Hematopoietic multipotent progenitor cell treated with erythropoietin and hydrocortisone succinate and interleukin-3 and kit ligand, for 4 days (in vitro differentiated cells): ENCODE measurements at regions not wholly inside any gene's neighbourhood (a gene's known extent, or its start where the extent isn't known, plus 50 kb on each side); places are given as distances from the start of the nearest gene placed in this dataset.

Source experiments
- DNase-seq: peaks from one replicate; pipeline ENCODE4 v3.0.0-alpha.2; 2015

DNA sequence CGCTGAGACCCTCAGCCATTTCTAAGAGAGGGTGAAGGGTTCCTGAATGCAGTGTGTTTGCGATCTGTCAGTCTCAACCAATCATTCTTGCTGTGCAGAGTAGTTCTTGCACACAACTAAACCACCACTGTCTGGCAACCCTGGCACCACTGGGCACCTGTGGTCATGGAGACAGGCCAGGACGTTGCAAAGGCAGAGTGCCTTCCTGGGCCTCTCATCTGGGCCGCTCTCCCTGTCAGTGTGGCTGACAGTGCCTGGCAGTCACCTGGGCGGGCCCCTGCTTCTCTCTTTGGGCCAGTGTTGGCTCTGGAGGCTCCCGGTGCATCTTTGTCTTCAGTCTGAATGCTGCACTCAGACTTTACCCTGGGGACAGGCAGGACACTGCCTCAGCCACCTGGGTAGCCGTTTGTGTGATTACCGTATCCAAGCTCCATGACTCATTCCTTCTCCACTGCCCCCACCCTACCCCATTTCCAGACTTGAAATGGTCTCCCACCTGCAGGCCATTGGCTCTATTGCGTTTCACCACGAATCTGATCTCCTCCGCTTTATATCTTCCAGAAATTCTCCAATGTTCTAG is 104.6 kb upstream of the KLF13 start:
- DNase-seq = no peak

DNA sequence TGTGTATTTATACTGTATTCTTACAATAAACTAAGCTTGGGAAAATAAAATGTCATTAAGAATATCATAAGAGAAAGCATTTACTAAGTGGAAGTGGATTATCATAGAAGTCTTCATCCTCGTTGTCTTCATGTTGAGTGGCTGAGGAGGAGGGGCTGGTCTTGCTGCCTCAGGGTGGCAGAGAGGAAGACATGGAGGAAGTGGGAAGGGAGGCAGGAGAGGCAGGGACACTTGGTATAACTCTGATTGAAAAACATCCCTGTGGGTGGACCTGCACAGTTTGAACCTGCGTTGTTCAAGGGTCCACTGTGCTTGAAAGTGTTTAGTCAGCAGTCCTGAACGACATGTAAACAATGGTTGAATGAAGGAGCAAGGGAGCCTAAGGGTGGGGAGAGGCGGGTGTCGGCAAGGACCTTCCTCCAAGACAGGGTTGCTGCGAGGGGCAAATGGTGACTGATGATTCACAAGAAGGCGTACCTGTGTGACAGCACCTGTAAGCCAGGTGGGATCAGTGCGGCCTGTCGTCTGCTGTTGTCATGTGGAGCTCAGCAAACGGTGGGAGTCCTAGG is 103.8 kb upstream of the KLF13 start:
- no peak for DNase-seq

DNA sequence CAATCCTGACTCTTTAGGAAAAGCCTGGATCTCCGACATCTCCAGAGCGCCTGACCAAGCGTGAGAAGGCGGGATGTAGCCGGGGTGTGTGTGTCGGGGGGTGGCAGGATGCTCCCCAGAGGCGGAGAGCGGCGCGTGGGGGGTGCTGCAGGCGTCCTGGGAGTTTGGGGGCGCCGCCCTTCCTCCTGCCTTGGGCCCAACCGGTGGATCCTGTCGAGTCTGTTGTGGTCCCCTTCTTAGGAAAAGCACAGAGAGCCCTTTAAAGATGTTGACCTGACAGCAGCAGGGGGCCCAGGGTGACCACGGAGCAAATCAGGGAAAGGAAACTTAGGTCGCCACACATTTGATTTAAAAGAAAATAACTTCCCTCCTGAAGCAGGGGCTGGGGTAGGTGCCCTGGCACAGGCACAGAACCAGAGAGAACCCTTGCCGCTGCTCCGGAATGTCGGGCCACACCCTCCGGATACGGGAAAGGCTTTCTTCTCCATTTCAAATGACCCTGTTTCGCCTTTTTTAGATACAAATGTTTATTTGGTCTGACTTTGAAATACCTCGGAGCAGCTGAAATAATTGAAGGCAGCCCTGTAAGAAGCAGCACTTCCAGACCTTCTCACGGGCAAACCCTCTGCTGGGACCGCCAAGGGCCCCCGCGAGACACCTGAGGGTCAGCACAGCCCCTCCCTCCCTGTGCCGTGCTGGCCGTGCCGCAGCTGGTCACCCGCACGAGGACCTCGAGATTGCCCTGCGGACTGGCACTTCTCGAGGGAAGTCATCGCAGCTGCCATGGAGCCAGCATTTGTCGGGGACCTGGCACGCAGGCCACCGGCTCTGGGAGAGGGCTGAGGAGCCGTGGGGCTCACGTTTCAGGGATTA is 102.9 kb upstream of the KLF13 start:
- no peak for DNase-seq

DNA sequence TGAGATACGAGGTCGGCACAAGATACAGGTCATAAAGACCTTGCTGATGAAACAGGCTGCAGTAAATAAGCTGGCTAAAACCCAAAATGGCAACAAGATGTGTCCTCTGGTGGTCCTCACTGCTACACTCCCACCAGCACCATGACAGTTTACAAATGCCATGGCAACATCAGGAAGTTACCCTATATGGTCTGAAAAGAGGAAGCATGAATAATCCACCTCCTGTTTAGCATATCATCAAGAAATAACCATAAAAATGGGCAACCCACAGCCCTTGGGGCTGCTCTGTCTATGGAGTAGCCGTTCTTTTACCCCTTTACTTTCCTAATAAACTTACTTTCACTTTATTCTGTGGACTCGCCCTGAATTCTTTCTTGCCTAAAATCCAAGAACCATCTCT is 102.0 kb upstream of the KLF13 start:
- DNase-seq = peak; percentile 49

DNA sequence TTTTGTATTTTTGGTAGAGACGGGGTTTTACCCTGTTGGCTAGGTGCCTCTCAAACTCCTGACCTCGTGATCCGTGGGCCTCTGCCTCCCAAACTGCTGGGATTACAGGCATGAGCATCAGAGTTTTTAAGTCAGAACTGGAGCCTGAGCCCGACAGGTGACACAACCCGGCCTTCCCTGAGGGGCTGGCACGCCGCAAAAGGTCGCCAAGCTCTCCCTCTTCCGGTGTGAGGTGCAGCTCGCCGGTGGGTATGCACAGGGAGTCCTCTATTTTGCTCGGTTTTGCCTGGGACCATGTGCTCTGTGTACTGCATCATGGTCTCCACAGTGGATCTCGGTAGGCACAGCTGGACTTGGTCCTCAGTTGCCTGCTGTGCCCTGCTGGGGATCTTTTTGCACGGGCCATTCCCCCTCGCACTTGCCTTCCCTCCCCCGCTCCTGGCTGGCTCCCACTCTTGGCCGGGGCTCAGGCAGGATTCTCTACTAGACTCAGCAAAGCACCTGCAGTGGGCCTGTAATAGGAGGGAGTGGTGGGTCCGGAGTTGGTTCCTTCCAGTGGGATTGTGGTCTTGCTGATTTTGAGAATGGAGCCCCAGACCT is 101.2 kb upstream of the KLF13 start:
- DNase-seq = no peak

DNA sequence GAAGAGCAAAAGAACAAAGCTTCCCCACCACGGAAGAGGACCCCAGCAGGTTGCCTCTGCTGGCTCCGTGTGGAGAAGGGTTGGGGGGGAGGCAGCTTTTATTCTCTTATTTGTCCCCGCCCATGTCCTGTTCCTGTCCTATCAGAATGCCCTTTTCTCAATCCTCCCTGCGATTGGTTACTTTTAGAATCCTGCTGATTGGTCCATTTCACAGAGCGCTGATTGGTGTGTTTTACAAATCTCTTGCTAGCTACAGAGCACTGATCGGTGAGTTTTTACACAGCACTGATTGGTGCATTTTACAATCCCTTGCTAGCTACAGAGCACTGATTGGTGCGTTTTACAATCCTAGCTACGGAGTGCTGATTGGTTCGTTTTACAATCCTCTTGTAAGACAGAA is 100.6 kb upstream of the KLF13 start:
- DNase-seq = no peak

DNA sequence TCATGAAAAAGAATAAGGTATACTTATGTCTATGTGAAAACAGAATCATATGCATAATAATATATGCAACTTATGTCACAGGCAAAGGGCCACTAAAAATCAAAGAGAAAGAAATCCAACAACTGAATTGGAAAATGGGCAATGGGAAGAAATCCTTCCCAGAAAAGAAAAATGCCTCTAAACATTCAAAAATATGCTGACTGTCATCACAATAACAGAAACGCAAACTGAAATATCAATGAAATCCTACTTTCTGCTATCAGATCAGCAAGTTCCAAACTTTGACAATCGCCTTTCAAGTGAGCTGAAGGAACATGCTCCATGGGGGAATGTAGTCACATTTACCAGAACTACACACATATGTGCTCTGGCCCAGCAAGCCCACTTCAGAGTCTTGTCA is 99.4 kb upstream of the KLF13 start:
- DNase-seq = no peak

DNA sequence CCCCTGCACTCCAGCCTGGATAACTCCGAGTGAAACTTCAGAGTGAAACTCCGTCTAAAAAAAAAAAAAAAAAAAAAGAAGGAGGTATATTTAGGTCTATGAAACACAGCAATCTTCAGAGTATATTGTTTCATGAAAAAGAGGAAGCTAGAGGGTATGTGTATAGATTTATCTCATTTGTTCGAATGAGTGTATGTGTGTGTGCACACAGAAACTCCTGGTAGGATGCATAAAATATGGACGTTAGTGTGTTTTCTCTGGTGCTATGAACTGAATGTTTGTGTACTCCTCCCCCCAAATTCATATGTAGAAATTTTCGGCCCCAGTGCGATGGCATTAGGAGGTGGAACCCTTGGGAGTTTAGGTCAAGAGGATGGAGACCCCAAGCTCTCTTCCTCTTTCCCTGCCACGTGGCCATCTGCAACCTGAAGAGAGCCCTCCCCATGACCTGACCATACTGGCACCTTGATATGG is 98.6 kb upstream of the KLF13 start:
- DNase-seq = peak; percentile 70

DNA sequence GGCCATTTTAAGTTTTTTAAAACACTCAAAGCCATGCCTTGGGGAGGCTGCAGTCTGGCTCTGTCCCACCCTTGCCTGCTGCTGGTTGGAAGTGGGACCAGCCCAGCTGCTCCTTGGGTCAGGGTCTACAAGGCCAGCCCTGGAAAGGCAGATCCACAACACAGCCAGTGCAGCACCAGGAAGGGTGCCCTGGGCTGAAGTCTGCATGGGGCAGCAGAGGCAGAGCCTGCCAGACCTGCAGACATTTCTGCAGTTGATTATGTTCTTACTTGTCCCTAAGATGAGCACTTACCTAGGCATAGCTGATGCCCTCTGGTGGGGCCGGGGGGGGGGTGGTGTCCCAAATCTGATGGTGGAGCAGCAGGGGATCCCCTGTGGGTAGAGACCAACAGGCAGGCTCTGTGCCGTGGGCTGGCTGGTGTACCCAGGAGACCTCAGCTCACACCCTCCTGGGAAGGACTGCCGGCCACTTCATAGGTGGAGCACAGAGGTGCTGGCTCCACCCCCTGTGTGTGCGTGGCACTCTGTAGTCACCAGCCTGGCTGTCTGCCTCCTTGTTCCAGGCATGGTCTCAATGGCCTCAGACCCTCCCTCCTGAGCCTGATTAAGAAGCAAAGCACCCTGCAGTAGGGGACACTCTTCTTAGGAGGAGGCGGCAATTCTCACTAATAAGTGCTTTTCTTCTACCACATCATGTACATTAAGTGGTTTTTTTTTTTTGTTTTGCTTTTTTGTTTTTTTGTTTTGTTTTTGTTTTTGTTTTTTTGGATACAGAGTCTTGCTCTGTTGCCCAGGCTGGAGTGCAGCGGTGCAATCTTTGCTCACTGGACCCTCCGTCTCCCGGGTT is 97.4 kb upstream of the KLF13 start:
- DNase-seq = no peak

DNA sequence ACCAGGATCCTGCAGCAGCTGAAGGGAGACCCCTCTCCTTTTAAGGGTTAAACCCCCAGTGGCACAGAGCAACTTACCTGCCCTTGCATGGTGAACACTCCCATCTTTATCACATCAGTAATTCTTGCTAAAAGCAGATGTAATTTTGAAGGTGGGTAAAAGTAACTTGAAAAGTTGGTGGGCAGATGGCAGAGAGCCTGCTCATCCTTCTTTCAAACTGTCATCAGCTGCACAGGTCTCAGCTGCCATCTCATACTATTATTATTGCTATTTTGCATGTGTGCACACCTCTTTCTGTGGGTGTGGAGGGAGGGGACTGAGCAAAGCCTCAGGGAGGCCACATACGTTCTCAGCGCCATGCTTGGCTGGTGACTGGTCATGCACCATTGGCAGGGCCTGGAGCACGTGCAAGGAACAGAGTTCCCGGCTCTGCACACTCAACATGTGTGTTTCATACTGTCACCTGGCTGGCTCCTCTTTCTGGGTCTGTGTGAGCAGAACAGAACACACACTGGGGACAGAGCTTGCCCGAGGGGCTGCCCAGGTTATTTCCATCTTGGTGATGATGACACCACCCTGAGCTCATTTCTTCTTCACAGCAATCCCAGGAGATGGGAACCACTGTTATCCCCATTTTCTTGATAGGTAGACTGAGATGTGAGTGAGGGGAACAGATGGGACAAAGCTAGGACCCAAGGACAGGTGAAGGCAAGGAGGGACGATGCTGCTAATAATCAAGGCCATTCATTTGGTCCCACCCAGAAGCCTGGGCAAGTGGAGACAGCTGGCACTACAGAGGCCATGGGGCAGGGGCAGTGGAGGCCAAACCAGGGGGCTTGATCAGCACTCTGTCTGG is 95.8 kb upstream of the KLF13 start:
- DNase-seq = no peak

DNA sequence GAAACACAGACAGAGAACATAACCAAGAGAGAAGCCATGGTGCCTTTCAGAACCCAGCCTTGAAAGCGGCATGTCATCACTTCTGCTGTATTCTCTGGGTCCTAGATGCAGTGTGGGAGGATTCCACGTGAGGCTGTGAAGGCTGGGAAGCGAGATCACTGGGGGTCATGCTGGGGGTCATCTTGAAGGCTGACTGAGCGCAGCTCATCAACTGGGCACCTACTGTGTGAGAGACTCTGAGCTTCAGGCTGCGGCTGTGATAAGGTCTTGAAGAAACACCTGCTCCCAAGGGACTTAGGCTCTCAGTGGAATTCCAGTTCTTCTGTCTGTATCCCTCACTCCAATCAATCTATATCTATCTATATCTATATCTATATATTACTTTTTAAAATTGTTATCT is 91.8 kb upstream of the KLF13 start:
- no peak for DNase-seq

DNA sequence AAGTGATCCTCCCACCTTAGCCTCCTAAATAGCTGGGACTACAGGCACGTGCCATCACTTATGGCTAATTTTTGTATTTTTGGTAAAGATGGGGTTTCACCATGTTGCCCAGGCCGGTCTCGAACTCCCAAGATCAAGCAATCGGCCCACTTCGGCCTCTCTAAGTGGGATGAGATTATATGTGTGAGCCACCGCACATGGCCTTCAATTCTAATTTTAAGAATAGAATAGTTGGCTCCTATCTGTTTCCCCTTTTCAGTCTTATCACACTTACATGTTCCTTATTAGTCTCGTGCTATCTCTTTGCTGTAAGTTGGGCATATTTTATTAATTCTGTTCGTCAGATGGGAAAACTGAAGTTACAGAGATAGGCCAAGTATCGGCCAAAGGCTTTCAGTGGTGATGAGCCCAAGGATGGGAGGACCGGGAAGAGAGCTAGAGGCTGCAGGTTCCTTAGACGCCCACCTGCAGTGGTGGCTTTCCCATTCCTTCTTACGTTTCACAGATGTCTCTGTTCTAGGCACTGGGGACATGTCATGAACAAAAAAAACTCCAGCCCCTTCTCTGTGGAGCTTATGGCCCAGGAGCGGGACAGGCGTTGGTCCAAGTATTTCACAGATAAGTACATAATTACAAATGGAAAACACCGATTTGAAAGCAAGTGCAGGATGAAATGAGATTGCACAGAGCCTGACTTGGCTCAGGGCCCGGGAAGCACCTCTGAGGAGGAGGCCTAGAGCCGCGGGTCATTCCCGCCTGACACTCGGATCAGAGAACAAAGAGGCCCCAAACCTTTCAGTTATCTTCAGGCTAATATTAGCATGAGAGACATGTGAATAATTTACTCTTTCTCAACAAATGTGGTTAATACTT is 91.1 kb upstream of the KLF13 start:
- DNase-seq = peak; percentile 78

DNA sequence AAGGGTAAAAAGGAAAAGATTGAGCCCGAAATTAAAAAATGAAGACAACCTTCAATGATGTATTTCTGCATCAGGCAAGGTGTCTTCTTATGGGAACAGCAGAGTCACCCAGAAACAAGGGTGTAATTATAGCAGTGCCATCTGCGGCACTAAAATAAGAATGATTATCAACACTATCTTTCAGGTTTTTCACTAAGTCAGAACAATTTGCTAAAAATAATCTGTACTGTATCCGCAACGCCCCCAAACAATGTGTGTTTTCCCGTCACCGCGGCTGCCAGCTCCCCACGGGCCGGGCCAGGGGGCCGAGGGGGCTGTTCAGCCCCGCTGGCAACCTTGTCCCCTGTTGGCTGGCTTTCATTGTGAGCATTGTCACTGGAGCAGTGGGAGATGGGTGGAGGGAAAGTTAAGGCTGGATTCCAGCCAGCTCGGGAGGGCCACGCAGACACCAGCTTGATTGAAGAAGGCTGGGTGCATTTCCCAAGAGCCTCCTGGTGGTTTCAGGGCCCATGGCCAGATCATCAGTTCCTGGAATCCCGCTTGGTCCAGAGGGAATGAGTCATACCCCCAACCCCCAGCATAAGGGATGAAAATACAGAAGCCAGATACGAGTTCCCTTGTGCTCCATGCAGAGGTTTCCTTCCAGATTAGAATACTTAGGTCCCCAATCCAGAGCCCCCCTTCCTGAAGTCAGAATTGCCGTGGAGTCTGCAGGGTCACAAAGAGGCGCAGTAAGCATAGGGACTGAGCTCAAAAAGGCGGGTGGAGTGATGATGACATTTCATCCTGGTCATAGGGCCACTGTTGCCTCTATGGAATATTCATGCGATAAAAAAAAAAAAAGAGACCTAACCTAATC is 90.2 kb upstream of the KLF13 start:
- DNase-seq = no peak

DNA sequence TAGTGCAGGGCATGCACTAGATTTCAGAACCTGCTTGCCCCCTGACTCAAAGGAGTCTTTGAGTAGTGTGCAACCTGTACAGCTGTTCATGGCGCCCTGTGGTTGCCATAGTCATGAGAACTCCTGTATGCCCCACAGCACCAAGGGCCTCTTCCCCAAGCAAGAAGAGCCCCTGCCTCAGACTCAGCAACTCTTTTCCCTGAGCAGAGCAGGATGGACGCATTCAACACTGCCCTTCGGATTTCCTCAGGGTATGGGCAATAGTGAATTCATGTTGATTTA is 89.7 kb upstream of the KLF13 start:
- DNase-seq = no peak

DNA sequence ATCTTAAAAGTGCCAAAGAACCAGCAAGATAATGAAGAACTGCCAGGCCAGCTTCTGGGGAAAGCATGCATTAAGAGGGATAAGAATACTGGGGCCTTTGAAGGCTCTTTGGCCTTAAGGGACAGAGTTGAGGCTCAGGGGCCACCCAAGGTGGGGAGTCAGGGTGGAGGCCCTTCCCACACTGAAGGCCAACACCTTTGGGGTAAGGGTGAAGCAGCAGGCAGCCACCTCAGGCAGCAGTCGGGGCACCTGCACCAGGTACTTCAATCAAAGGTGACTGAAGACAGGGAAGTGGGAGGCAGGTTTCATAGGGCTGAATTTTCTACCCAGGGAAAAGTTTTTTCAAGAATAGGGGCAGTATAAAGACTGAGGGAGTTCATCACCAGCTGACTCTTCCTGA is 87.7 kb upstream of the KLF13 start:
- DNase-seq = no peak

DNA sequence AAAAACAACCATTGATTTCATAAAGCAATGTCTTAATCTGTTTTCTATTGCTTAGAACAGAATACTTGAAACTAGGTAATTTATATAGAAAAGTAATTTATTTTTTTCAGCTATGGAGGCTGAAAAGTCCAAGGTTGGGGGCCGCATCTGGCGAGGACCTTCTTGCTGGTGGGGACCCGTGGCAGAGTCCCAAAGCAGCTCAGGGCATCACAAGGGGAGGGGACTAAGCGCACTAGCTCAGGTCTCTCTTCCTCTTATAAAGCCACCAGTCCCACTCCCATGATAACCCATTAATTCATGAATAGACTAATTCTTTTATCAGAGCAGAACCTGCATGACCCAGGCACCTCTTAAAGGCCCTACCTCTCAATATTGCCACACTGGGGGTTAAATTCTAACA is 87.2 kb upstream of the KLF13 start:
- no peak for DNase-seq

DNA sequence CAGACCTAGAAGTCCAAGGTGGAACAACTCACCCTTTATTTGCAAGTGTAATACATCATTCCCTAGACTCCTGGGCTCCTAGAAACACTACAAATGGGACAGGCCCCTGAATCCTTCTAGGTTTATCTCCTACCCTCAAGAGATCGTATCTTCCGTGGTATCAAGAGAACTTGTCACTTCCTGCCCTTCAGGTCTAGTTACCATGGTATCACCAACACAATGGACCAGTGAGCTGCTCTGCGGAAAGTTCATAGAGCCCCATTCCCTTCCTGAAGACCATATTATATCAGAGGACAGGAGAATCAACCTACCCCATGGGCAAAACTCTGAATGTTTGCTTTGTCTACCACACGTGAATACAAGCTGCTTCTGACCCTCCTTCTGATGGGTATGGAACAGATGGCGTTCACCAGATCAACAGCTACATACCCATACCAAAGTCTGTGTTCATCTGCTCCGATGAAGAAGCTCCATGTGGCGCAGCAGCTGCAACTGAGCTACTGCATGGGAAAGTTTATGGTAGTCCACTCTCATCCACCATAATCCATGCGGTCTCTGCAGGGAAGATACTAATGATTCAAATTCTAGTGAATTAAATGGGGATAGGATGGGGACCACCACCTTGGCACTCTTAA is 84.6 kb upstream of the KLF13 start:
- DNase-seq = peak; percentile 37

DNA sequence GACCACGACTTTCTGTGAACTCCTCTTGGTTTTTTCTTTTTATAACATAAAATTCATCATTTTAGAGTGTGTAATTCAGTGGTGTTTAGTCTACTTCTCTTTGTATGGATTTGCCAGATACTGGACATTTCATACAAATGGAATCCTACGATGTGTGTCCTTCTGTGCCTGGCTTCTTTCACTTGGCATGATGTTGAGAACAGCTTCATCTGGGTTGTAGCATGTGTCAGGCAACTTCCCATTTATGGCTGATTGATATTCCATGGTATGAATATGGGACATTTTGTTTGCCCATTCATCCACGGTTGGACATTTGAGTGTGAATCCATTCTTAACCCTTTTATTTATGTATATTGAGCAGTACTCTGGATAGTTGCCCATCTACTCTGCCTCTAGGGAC is 82.7 kb upstream of the KLF13 start:
- DNase-seq = no peak

DNA sequence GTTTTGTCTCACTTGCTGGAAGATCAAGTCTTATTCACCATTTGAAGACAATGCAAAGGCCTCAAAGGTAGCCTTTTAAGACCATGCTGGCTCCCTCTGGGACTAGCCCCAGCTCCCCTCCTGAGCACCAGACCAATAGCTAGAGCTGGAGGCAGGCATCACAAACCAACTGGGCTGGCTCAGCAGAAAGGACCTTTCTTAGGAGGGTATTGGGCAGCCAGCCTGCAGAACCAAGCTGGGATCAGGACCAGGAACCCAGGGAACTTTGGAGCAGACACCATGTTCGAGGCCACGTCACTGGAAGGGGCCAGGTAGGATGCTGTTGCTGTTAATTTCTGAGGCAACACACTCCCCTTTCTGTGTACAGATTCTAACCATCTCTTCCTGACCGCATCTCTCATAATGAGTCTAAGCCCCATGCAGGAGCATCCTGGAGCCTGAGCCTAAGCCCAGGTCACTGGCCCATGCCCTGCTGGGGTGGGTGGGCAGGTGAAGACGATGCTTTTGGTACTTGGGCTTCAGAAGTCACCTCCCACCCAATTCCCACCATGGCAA is 81.4 kb upstream of the KLF13 start:
- no peak for DNase-seq
